ENCODE measurements at regions not wholly inside any gene's neighbourhood (a gene's known extent, or its start where the extent isn't known, plus 50 kb on each side); places are given as distances from the start of the nearest gene placed in this dataset.

GRCh38 chr3:188080091-188080490 lies 73.9 kb upstream of the LPP start:
- ATAC-seq (replicated peaks) (no peak), DNase-seq (no peak)
- Mint-ChIP-seq H3K4me1 (ENCODE audit: low read depth in 2 of 2) (no peaks in the 10 kb centered on the region), H3K4me3 (no peak overlapping the region), H3K27ac (no peak overlapping the region), H3K36me3 (ENCODE audit: insufficient read depth) (no peaks in the 10 kb centered on the region), H3K9me3 (peaks cover 0 to 2% of the 10 kb centered on the region in 2 donors), H3K27me3 (no peaks in the 10 kb centered on the region)

DNA sequence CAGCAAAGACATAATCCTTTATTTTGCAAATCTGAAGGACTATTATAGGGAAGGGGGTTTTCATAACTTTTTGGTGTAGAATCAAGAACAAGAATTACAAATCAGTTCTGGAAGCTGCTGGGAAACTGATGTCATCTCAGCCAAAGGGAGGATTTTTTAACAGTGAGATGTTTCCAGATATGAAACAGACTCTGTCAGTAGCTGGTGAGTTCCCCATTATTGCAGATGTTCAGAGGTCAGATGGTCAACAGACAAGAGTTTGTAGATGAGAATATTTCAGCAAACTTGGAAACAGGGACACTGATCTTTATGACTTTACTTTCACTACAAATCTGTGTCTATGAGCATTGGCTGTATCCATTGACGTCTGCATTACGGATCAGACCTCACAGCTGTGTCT lies 71.9 kb upstream of the LPP start:
- ATAC-seq (replicated peaks) (no peak), DNase-seq (no peak)
- Mint-ChIP-seq H3K27me3 (no peaks in the 10 kb centered on the region), H3K27ac (no peak overlapping the region), H3K36me3 (ENCODE audit: insufficient read depth) (no peaks in the 10 kb centered on the region), H3K4me3 (no peak overlapping the region), H3K9me3 (peaks cover 0 to 2% of the 10 kb centered on the region in 2 donors), H3K4me1 (ENCODE audit: low read depth in 2 of 2) (no peaks in the 10 kb centered on the region)

GRCh38 chr3:188082450-188082849 lies 71.5 kb upstream of the LPP start:
- no peaks in the 10 kb centered on the region for H3K36me3 Mint-ChIP-seq (ENCODE audit: insufficient read depth)
- no peak overlapping the region for H3K27ac Mint-ChIP-seq
- ATAC-seq (replicated peaks), result no peak
- no peaks in the 10 kb centered on the region for H3K27me3 Mint-ChIP-seq
- no peak overlapping the region for H3K4me3 Mint-ChIP-seq
- H3K4me1 Mint-ChIP-seq (ENCODE audit: low read depth in 2 of 2), result no peaks in the 10 kb centered on the region
- no peak for DNase-seq
- H3K9me3 Mint-ChIP-seq, result peaks cover 0 to 2% of the 10 kb centered on the region in 2 donors

DNA sequence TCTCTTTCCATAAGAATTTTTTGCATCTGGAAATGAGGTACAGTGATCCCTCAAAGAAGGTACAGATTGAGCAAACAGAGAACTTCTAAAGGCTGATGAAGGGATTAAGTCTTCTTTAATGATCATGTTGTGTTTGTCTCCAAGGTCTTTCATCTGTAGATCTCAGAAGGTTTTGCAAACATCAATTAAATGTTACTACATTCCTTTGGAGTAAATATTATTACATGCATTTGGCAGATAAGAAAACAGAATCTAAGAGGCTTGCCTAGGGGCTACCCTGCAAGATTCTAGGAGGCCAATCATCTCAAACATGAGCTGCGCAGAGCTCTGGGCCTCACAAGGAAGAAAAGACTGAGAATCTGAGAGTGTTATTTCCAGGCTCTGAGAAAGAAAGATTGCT lies 70.9 kb upstream of the LPP start:
- H3K4me3 Mint-ChIP-seq, result no peak overlapping the region
- H3K27ac Mint-ChIP-seq, result no peak overlapping the region
- DNase-seq, result no peak
- ATAC-seq (replicated peaks), result no peak
- H3K9me3 Mint-ChIP-seq, result peaks cover 0 to 2% of the 10 kb centered on the region in 2 donors
- H3K36me3 Mint-ChIP-seq (ENCODE audit: insufficient read depth), result no peaks in the 10 kb centered on the region
- H3K27me3 Mint-ChIP-seq, result no peaks in the 10 kb centered on the region
- H3K4me1 Mint-ChIP-seq (ENCODE audit: low read depth in 2 of 2), result no peaks in the 10 kb centered on the region

DNA sequence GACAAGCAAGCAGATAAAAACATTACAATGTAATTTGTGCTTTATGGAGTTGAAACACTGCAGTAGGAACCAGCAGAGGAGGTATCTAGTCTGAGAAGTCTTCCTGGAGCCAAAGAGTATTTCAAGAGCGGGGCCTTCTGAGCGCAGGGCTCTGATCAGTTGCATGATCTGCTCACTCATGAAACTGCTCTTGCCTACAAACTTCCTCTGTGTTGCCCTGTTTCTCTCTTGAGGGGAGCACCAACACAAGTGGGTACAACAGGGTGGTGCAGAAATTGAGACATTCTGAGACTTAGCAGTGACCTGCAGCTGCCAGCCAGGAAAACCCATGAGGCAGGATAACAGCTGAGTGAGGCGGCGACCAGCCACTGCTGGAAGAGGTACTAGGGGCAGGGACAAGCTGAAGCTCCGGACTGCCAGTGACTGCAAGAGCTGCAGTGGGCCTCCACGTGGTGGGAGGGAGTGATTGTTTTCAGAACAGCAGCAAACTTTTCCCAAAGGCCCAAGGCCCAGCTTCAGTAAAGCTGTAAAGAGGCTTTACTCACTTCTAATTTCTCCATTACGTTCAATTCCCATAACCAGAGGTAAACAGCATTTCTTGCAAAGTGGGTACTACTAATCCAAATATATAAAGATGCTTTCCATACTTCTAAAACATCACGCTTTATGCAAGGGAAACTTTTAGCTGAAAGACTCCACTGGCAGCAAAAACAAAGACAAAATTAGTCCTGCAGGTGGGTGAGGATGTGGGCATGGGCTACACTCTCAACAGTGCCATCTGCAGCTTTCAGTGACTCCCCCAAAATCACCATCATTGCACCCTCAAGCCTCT lies 69.0 kb upstream of the LPP start:
- no peaks in the 10 kb centered on the region for H3K27me3 Mint-ChIP-seq
- DNase-seq (no peak), ATAC-seq (replicated peaks) (no peak)
- no peak overlapping the region for H3K27ac Mint-ChIP-seq
- H3K9me3 Mint-ChIP-seq, result peaks cover 0 to 2% of the 10 kb centered on the region in 2 donors
- no peak overlapping the region for H3K4me3 Mint-ChIP-seq
- peaks cover 0 to 4% of the 10 kb centered on the region in 2 donors for H3K4me1 Mint-ChIP-seq (ENCODE audit: low read depth in 2 of 2)
- no peaks in the 10 kb centered on the region for H3K36me3 Mint-ChIP-seq (ENCODE audit: insufficient read depth)

DNA sequence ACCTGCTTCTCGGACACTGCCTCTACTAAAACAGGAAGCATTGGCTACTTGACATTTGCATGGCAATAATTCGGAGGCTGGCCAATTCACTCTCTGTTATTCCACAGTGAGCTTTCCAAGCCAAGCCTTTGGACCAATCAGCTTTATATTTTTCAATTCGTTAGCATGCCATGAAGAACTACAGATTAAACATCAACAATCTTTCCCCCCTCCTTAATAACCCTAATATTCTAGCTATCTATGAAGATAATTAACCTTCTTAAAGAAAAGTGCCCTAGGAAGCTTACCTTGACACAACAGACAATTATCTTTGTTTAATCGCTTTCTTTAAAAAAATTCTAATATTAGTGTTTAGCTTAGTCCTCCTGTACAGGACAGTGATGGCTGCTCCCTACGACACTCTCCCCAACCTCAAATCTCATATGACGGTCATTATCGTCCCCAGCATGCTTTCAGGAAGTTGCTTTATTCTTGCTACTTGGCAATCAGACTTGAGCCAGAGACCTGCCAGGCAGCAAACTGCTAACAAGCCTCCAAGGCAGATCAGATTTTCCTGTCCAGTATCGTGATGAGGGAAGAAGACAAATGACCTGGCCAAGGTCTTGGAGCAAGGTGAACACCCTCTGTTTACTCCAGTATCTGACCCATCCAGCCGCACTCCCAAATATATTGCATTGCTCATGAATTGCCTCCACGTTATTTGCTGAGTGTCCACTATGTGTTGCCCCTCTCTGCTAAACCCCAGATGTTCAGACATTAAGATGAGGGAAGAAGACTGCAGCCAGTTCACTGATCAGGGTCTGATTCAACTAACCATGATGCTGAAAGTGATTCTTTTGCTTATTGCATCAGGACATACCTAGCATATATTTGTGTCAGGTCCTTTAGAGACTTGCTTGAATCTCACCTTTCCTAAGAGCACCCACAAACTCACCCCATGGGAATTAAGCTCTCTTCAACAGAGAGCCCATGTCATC lies 68.1 kb upstream of the LPP start:
- no peaks in the 10 kb centered on the region for H3K9me3 Mint-ChIP-seq
- H3K27me3 Mint-ChIP-seq, result no peaks in the 10 kb centered on the region
- H3K4me3 Mint-ChIP-seq, result no peak overlapping the region
- H3K27ac Mint-ChIP-seq, result peak overlapping the region in 1 of 2 donors; percentile 13
- no peaks in the 10 kb centered on the region for H3K36me3 Mint-ChIP-seq (ENCODE audit: insufficient read depth)
- DNase-seq, result no peak
- H3K4me1 Mint-ChIP-seq (ENCODE audit: low read depth in 2 of 2), result peaks cover 0 to 4% of the 10 kb centered on the region in 2 donors
- ATAC-seq (replicated peaks), result no peak

DNA sequence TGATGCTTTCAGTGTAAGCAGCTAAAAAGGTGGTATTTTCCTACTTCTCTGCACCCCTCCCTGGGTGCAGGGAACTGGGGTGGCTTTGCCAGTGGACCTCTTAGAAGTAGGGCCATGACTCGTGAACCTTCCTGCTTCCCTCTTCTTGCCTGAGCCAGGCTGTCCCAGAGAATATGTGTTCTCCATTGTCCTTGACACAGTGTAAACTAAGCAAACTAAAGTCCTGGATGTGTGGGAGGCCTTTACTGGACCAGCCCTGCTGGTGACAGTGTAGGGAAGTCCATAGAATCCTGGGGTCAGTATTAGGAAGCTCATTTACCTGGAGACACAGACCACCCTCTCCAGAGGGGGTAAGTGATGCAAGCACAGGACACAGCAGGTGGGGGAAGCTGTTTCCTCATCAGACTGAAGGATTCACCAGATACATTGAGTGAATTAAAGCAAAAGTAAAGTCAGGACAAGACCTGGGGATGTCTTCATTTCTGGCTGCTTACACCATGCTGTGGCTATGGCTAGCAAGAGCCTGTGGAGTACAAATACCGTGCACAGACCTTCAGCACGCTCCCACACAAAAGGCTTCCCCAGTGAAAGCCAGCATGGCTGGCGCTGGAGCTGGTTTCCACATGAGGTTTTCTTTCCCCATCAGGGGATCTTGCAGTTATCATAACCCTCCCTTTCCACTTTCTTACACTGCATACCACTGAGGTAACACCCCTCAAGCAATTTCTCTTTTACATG lies 64.8 kb upstream of the LPP start:
- no peaks in the 10 kb centered on the region for H3K9me3 Mint-ChIP-seq
- H3K27ac Mint-ChIP-seq, result peak overlapping the region in 1 of 2 donors; percentile 19
- H3K36me3 Mint-ChIP-seq (ENCODE audit: insufficient read depth), result no peaks in the 10 kb centered on the region
- no peak overlapping the region for H3K4me3 Mint-ChIP-seq
- H3K27me3 Mint-ChIP-seq, result no peaks in the 10 kb centered on the region
- ATAC-seq (replicated peaks) (no peak), DNase-seq (no peak)
- peaks cover 0 to 4% of the 10 kb centered on the region in 2 donors for H3K4me1 Mint-ChIP-seq (ENCODE audit: low read depth in 2 of 2)

- Mint-ChIP-seq H3K27ac (no peak overlapping the region), H3K27me3 (no peaks in the 10 kb centered on the region), H3K9me3 (no peaks in the 10 kb centered on the region), H3K4me3 (no peak overlapping the region), H3K4me1 (ENCODE audit: low read depth in 2 of 2) (peaks cover 0 to 4% of the 10 kb centered on the region in 2 donors), H3K36me3 (ENCODE audit: insufficient read depth) (no peaks in the 10 kb centered on the region)
- no peak for ATAC-seq (replicated peaks)
- DNase-seq, result no peak
Measured at GRCh38 chr3:188090620-188091309, 63.2 kb upstream of the LPP start.

- peaks cover 0 to 4% of the 10 kb centered on the region in 2 donors for H3K4me1 Mint-ChIP-seq (ENCODE audit: low read depth in 2 of 2)
- H3K36me3 Mint-ChIP-seq (ENCODE audit: insufficient read depth), result no peaks in the 10 kb centered on the region
- no peak for DNase-seq
- no peak overlapping the region for H3K4me3 Mint-ChIP-seq
- H3K27ac Mint-ChIP-seq, result no peak overlapping the region
- no peak for ATAC-seq (replicated peaks)
- no peaks in the 10 kb centered on the region for H3K9me3 Mint-ChIP-seq
- no peaks in the 10 kb centered on the region for H3K27me3 Mint-ChIP-seq
Measured at GRCh38 chr3:188091746-188092145, 62.2 kb upstream of the LPP start.

- Mint-ChIP-seq H3K4me1 (ENCODE audit: low read depth in 2 of 2) (peaks cover 0 to 4% of the 10 kb centered on the region in 2 donors), H3K4me3 (no peak overlapping the region), H3K27me3 (no peaks in the 10 kb centered on the region), H3K27ac (no peak overlapping the region), H3K36me3 (ENCODE audit: insufficient read depth) (no peaks in the 10 kb centered on the region), H3K9me3 (no peaks in the 10 kb centered on the region)
- ATAC-seq (replicated peaks) (no peak), DNase-seq (no peak)
Measured at GRCh38 chr3:188092648-188093047, 61.3 kb upstream of the LPP start.

GRCh38 chr3:188095431-188095830 lies 58.5 kb upstream of the LPP start:
- Mint-ChIP-seq H3K9me3 (no peaks in the 10 kb centered on the region), H3K27ac (no peak overlapping the region), H3K36me3 (ENCODE audit: insufficient read depth) (no peaks in the 10 kb centered on the region), H3K27me3 (no peaks in the 10 kb centered on the region), H3K4me1 (ENCODE audit: low read depth in 2 of 2) (no peaks in the 10 kb centered on the region), H3K4me3 (no peak overlapping the region)
- DNase-seq (no peak), ATAC-seq (replicated peaks) (no peak)

GRCh38 chr3:188097791-188098190 lies 56.2 kb upstream of the LPP start:
- Mint-ChIP-seq H3K36me3 (ENCODE audit: insufficient read depth) (no peaks in the 10 kb centered on the region), H3K27ac (no peak overlapping the region), H3K27me3 (no peaks in the 10 kb centered on the region), H3K9me3 (no peaks in the 10 kb centered on the region), H3K4me3 (no peak overlapping the region), H3K4me1 (ENCODE audit: low read depth in 2 of 2) (no peaks in the 10 kb centered on the region)
- ATAC-seq (replicated peaks) (no peak), DNase-seq (no peak)

DNA sequence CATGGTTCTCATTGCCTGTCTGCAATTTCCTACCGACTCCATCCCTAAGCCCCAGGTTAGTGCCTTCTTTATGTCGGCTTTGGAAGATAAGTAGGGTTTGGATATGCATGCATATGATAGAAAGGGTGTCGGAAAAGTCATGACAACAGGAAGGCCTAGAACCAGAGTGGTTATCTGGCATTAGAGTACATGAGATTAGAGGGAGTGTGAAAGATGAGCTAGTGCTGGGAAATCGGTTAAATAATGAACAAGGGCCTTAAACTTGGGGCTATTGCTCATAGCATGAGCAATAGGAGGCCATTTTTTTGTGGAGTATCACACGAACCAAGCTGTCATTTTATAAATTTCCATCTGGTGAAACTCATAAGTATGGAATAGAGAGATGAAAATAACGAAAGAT lies 54.0 kb upstream of the LPP start:
- no peaks in the 10 kb centered on the region for H3K9me3 Mint-ChIP-seq
- DNase-seq, result no peak
- H3K4me1 Mint-ChIP-seq (ENCODE audit: low read depth in 2 of 2), result no peaks in the 10 kb centered on the region
- H3K4me3 Mint-ChIP-seq, result no peak overlapping the region
- ATAC-seq (replicated peaks), result no peak
- no peaks in the 10 kb centered on the region for H3K36me3 Mint-ChIP-seq (ENCODE audit: insufficient read depth)
- H3K27me3 Mint-ChIP-seq, result no peaks in the 10 kb centered on the region
- no peak overlapping the region for H3K27ac Mint-ChIP-seq

Data from effector memory CD8-positive, alpha-beta T cell (primary cell).